Activated naive CD4-positive, alpha-beta T cell (primary cell): ENCODE measurements at regions not wholly inside any gene's neighbourhood (a gene's known extent, or its start where the extent isn't known, plus 50 kb on each side); places are given as distances from the start of the nearest gene placed in this dataset.
"Not testable (repeated sequence)": the region's sequence is repeated elsewhere in the genome, so short reads cannot be mapped to it uniquely, and the experiment has no call there.

Source experiments
- DNase-seq, 4 experiments: peaks; one replicate each; lab custom pipeline; 2025; lab: John Stamatoyannopoulos, UW

DNA sequence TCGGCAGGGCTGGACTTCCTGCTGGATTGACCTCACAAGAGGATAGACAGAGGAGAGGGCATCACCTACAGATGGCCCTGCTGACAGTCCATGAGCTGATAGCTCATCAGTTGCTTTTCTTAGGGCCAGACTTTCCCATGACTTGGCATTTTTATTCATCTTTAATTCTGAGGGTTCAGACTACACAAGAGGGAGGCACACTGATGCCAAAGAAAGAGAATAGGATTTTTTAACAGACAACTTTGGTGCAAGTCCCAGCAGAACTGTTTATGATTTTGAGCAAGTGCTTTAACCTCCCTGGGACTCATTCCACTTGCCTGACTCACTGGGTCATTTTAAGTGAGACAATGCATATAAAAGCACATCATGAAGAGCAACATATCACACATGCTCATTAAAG lies 299.2 kb downstream of the INSIG2 start:
- DNase-seq, result no peak

DNA sequence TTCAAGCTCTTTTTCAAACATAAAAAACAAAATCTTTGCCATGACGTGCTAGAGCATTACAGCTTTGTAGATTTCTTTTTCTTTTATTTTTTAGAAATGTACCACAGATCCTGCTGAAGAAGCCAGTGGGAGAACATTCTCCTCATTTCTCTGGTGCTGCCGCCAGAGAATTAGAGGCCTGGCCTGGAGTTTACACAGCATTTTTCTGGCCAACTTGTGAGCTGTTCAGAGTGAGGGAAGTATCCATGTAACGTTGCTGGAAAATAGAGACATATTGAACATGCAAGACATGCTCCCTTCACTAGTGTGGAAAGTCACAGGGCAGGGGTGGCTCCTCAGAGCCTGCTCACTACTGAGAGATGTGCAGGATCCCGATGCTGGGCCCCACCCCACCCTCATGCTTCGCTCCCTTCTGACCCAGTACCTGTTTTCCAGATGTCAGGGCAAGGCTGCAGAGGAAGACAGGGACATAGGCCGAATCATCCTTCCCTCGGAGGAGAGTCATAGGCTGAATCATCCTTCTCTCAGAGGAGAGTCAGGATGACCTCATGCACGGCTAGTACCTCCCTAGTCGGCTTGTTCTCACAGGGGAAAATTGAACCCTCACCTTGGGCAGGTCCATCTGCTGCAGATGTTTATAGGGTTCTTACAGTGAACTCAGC lies 298.5 kb downstream of the INSIG2 start:
- no peak for DNase-seq

DNA sequence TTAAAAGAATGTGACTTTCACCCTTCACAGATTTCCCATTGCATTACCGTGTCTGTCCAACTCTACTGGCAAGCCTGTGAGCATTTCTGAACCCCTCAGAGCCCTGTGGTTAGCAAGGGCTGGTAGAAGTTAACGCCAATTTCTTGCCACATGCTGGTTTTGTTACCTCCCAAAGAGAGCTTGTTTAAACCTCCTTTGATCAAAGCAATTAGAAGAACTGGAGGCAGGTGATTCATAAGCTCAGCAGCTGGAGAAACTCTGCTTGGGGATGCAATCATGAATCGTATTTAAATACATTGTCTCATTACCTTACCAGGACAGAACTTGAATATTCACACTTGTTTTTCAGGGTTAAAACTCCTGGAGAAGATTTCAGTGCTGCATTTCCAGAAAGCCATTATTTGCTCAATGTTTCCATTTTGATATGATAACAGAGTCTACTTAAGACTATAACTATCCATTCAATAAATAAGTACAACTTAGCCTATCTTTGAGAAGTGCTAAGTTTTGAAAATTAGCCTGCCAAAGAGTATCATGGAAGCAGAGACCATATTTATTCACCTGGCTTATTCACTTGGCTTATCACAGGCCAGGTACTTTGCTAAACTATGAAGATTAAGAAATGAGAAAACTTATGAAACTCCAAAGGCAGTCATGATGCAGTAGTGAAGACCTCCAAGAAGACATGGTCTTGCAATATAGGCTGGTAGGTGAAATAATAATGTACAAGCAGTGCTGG lies 292.8 kb downstream of the INSIG2 start:
- DNase-seq, result no peak

DNA sequence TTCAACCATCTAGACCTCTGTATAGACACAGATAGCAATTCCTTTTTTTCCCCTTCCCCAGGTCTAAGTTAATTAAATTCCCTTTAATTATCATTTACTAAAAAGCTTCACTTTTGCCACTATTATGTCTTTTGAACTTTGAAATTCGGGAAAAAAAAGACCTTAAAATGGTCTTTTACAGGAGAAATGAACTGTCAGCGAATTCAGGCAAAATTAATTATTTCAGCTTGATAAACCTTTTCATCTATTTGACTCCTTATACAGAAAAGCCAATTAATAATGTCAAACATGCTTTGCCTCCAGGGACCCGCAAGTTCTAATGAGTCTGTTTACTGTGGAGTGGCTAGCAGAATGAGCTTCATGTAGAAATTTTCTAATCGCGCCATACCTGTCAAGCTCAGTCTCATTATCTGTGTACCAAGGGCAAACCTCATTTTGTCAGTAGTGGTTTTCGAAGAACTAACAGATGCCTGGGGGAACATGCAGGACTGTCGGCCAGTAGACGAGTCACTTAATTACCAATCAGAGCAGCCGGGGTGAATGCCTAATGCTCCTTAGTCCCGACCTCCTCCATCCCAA lies 287.7 kb downstream of the INSIG2 start:
- DNase-seq, result no peak

DNA sequence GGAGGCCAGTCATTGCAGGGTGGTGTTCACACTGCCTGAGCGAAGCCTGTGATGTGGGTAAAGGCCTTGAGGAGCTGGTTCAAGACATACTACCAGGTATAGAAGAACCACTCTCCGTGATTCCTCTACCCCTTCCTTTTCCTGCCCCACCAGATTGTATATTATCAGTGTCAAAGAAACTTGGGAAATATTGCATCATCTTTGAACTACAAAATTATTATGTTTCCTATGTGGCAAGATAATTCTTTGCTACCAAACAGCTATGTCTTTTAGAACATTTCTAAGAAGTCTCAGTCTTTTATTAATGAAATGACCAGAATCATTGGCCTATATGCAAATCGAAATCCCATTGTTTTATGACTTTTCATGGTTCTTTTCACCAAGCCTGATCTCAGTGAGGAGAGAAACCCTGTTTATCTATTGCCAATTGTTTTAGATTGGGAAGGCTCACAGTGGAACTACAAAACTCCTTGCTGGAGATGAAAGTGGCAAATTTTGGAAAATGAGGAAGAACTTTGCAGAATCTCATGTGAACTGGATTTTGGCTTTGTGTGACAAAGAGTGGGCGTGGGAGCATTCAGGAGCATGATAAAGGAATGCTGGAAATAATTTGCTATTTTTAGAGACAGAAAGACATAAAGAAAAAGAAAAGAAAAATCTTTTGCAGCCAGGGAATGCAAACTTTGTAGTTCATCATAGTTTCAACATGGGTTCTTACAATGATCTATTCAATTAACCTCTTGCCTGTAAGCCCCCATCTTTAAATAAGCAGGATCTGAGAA lies 286.9 kb downstream of the INSIG2 start:
- no peak for DNase-seq

DNA sequence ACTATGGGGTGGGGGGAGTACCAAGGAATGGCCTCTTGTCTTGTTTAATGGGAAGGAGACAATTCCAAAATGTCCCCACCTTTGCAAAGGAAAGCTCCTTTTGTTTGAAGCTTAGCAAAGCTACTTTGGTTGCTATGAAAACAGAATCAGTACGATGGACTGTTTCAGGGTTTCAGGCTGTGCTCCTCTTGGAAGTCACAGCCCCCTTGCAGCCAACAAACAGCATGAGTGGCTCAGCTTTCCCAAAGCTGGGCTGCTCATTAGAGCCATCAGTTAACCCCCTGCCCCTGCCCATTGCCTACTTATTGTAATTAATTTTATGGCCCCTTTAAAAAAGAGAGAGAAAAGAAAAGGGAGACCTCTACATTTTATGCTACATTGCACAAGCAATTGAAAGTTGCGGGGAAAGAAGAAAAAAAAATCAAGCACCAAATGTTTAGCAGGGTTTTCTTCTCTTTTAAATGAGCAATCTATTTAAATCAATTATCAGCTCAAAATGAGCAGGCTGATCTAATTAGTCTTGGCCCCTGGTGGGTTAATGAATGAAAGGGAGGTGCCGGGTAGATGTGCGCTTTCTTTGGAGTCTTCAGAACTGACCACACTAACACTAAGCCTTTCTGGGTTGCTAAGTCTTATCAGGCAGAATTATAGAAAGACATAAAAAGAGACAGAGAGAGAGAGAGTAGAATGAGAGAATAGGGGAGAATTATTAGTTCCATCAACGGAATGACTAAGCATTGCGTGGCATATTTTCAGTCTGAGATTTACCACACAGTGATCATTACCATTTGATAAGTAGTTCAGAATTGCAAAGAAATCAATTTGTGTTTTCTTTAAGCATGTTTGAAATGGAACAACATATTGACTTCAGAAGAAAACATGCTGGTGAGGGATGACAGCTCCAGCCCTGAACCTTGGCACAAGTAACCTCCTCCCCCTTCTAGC lies 284.9 kb downstream of the INSIG2 start:
- DNase-seq, result no peak

DNA sequence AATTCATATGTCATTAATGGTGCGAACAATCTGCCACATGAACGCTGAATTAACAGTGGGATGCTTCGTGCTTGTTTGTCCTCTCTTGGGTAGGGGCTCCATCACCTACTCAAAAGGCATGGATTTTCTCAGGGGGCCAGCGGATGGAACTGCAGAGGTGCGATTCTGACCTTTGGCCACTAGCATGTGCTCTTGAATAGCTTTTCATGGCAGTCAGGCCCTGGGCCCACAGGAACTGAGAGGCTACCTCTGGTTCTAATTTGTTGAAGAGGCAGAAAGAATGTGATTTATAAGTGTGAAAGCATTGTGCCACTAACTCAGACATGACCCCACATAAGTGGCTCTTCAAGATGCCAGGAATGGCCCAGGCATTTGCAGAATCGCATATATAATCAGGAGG lies 283.2 kb downstream of the INSIG2 start:
- DNase-seq, result no peak

DNA sequence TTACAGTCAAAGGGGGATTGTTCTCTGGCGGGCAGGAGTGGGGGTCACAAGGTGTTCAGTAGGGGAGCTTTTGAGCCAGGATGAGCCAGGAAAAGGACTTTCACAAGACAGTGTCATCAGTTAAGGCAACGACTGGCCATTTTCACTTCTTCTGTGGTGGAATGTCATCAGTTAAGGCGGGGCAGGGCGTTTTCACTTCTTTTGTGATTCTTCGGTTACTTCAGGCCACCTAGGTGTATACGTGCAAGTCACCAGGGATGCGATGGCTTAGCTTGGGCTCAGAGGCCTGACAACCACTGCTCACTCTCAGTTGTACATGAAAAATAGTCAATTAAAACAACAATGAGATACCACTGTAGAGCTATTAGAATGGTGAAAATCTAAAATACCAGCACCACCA lies 281.2 kb downstream of the INSIG2 start:
- not testable (repeated sequence) for DNase-seq

DNA sequence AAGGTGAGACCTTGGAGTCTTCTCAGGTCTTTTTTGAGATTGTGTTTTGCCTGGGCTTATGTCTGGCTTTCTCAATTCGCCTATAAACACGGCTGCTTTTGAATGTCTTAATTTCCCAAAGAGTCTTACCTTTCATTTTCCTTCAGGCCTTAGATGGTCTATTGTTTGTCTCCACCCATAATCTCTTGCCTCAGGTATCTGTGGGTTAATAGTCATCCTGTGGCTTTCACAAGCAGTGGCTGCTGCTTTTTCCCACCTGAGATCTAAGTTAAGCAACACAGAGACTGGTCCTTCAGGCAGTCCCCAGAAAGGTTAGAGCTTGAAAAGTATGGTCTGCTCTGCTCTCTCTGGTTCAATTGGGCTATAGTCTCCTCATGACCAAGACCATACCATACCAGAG lies 275.3 kb downstream of the INSIG2 start:
- no peak for DNase-seq

DNA sequence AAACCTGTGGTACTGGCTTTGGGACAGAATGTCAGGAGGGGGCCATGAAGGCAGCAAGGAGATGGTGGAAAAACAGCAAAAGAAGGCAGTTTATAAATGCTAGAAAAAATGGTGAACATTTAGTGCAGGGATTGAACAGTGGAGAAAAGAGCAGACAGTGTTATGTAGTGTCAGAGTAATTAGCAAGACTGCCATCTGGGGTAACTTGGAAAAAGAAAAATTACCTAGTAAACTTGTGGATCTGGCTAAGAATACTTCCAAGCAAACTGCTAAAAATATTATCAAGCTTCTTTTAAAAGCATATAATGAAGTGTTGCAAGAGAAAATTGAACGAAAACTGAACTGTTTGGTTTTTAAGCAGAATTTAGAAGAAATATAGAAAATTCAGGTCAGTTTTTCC lies 267.8 kb downstream of the INSIG2 start:
- no peak for DNase-seq

DNA sequence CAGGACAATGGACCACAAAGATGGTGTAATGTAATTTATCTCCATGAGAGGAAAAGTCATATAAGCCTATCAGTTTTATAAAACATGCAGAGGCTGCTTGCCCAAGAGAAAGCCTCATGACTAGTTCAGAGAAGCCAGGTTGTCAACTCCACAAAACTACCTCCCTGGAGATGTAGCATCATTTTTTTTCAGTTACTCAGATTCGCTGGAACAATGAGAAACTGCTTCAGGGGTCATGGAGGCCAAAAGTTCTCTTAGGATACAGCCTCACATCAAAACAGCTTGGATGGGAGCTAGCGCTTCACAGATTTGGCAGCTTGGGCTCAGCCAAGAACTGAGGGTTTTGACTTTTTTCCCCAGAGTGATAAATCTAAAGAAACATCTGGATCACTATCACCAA lies 263.5 kb downstream of the INSIG2 start:
- DNase-seq, result no peak

DNA sequence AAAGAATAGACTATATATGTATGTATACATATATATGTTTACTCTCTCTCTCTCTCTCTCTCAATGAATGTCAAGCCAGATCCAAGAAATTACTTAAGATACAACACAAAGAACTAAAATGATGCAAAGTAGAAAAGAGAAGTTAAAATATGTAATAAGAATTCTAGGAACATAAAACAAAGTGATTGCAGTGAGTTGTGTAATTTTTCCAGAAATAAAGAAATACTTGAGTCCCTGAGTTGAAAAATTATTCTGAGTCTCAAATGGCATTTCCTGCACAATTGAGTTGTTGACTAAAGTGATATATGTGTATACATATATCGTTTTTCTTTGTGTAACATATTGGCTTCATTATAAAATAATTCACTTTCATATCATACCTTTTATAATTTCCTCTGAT lies 262.4 kb downstream of the INSIG2 start:
- DNase-seq, result no peak

DNA sequence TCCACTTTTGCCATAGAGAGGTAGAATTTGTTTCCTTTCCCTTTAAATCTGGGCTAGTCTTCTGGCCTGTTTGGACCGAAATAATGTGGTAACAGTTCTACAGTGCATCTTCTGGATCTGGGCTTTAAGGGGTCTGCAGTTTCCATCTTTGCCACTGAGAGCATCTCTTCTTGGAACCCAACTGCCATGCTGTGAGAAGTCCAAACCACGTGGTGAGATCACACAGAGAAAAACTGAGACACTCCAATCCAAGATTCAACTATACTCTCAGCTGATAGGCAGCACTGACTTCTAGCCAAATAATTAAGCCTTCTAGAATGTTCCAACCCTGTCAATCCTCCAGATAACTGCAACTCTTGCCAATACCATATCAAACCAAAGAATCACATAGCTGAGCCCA lies 261.1 kb downstream of the INSIG2 start:
- DNase-seq, result no peak

DNA sequence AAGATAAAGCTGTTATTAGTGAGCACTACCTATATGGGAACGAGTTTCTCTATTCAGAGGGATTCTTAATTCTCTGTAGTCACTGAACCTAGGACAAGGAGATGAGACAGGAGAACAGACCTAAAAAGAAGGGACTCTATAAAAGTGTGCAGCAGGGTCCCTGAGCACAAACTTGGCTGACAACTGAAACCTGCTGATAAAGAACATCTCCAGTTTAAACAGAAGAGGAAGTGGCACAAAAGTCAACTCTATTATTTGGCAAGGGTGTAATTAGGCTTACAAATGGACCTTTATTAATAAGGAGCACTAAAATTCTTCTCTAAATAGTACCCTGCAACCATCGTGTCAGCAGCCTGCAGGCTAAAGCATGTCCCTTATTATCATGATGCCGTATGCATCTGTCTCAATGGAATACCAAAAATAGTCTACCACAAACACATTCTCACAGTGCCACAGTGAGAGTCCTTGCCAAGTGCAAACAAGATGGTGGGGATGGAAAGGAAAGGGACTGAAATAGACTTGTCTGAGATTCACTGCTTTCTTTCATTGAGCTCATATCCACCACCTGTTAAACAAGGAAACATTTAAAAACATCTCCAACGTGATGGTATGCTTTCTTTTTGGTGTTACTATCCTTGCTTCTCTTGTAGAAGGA lies 260.2 kb downstream of the INSIG2 start:
- no peak for DNase-seq

DNA sequence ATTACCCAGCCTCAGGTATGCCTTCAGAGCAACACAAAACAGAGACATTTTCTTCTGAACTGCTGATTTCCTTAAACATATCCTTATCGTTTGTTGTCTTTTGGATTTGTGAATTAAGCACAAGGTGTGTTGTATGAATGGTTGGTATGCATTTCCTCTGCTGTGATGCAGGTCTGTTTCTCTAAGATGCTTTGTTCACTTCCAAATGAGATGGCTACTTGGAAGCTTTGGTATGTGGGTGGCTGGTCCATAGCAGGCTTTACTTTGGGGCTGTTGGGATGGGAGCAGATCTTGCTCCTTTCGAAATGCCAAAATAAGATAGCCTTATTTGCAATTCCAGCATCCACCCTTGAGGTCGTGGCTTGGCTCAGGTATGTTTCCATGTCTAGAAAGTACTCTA lies 257.2 kb downstream of the INSIG2 start:
- no peak for DNase-seq

DNA sequence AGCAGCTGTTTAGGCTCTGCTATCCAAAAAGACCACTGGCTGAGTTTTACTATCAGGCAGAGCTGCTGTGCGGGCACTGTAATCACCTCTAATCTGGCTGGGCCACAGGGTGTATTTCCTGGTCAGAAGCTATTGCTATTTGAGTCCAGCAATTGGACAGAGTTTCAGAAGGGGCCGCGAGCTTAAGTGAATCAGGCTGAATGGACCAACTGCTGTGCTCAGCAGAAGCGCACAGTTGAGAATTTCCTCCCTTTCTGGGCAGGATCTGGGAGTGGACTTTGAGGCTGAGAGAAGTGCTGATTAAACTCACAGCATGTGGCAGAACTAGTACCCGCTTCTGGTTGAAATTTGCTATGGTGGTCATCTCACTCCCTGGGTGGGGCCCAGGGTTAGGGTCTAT lies 251.8 kb downstream of the INSIG2 start:
- no peak for DNase-seq

DNA sequence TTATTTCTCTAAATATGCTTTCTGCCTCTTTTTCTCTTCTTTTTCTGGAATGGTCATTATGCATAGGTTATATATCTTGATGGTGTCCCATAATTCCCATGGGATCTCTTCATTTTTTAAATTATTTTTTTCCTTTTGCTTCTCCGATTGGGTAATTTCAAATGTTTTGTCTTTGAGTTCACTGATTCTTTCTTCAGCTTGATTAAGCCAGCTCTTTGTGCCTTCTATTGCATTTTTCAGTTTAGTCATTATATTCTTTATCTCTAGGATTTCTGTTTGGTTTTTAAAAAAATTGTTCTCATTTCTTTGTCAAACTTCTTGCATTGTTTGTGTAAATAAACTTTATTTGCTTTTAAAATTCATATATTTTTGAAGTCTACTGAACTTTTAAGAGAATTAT lies 251.1 kb downstream of the INSIG2 start:
- no peak for DNase-seq

DNA sequence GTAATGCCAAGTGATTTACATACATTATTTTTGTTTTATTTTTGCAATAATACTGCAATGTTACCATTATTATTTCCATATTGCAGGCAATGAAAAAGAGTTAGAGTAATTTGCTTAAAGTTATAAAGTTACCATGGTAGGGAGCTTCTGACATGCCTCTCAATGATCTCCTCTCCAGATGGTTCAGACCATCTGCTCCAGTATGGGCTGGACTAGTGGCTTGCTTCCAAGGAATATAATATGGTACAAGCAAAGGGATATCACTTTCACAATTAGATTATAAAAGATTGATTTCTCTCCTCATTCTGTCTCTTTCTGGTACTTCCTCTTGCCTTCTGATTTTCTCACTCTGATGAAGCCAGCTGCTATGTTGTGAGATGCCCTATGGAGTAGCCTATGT lies 245.4 kb downstream of the INSIG2 start:
- no peak for DNase-seq

DNA sequence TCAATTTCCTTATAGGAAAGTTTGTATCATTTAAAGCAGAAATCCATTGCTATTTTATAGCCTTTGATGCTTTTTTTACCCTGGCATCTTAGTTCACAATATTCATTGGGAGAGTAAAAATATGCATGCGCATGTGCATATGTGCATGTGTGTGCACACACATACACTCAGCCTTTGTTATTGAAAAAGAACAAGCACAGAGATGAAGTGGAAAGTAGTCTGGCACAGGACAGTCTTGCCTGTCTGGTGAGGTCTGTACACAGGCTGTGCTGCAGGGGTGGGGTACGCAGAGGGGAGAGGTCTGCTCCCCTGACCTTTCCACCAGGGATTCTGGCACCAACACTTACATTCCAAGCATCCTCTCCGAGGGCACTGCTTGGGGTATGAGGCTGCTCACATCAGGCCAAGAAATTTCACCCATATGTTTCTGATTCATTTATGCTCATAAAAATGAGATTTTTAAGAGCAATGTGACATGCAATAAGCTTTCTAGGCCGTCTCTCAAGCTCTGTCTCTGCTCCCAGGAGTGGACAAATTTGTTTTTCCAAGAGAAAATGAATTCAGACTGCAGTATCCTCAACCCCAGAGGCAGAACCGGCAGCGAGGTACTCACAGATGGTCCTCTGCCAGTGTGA lies 237.2 kb downstream of the INSIG2 start:
- no peak for DNase-seq

DNA sequence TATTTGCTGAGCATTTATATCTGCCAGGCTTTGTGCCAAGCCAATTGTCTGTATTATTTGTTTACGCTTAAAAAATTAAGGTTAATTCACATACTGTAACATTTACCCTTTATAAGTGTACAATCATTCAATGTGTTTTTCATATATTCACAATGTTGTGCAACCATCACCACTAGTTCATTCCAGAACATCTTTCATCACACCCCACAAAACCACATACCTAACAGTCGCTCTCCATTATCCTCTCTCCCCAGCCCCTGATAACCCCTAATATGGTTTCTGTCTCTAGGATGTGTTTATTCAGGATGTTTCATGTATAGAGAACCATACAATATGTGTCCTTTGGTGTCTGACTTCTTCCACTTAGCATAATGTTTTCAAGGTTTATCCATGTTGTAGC lies 234.1 kb downstream of the INSIG2 start:
- DNase-seq, result no peak
